ENCODE measurements at regions not wholly inside any gene's neighbourhood (a gene's known extent, or its start where the extent isn't known, plus 50 kb on each side); places are given as distances from the start of the nearest gene placed in this dataset.

DNA sequence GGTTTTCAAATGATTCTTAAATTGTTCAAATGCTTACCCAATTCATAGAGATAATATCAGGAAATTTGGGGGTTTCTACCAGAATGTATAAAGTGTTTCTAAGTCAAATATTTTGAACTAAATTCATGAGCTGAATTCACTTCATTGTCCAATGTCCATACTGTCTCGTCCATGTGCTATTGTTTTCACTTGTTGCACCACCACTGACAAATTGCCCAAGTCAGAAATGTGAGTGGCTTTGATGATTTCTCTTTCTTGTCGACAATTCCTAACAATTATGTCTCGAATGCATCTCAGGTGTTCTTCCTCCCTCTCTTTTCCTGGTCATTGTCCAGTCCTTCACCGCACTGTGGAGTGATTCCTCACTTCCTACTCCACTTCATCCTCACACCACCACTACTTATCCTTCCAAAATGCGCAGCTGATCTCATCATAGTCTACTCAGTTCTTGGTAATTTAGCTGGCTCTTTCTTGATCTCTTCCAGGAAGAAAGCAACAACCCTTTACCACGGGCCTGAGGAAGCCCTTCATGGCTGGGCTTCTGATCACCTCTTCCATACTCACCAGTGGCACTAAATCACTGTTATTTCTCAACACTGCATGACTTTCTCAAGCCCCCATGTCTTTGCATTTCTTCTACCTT is 161.1 kb downstream of the FOXA2 start:
- WGBS (ENCODE audit: insufficient coverage): 91% methylated on average over 6 of the region's 6 CpGs
- intact Hi-C loops (cut with micrococcal nuclease): no loop called here
- Mint-ChIP-seq H3K4me1 (no peaks in the 10 kb centered on the region), H3K4me3 (no peak overlapping the region), H3K27ac (no peak overlapping the region), H3K27me3 (ENCODE audit: low read depth in 3 of 3) (peaks cover 1 to 4% (median 3%) of the 10 kb centered on the region in 3 donors), H3K36me3 (no peaks in the 10 kb centered on the region), H3K9me3 (peaks cover 0 to 5% (median 2%) of the 10 kb centered on the region in 7 donors)
- Histone ChIP-seq H3K9ac (ENCODE audit: insufficient read depth, low read length, poor library complexity, severe bottlenecking) (no peak overlapping the region), H3K27ac (ENCODE audit: low read depth in 1 of 2, low read length in 2 of 2) (no peak overlapping the region), H3K4me2 (replicated peaks; ENCODE audit: extremely low read depth, low read length, poor library complexity, severe bottlenecking) (no peak overlapping the region), H3K79me2 (ENCODE audit: insufficient read depth, low read length) (no peaks in the 10 kb centered on the region), H3K9me3 (replicated peaks in 1 of 2; ENCODE audit: control insufficient read depth in 1 of 2, insufficient read depth in 1 of 2, low read length in 2 of 2) (no peaks in the 10 kb centered on the region), H4K20me1 (ENCODE audit: insufficient read depth, low read length) (no peaks in the 10 kb centered on the region), H2AFZ (ENCODE audit: insufficient read depth, low read depth, low read length, poor library complexity, severe bottlenecking) (no peak overlapping the region), H3K27me3 (ENCODE audit: control insufficient read depth in 2 of 2, insufficient read depth in 2 of 2, low read length in 2 of 2) (no peaks in the 10 kb centered on the region), H3K4me3 (replicated peaks in 1 of 3; ENCODE audit: low read depth in 2 of 3, low read length in 3 of 3) (no peak overlapping the region), H3K4me1 (ENCODE audit: control insufficient read depth in 1 of 2, insufficient read depth in 2 of 2, low read length in 2 of 2) (no peaks in the 10 kb centered on the region), H3K36me3 (replicated peaks in 1 of 2; ENCODE audit: control insufficient read depth in 1 of 2, insufficient read depth in 2 of 2, low read length in 2 of 2) (no peaks in the 10 kb centered on the region)
- no peak for DNase-seq
- TF ChIP-seq, protein P1, sequence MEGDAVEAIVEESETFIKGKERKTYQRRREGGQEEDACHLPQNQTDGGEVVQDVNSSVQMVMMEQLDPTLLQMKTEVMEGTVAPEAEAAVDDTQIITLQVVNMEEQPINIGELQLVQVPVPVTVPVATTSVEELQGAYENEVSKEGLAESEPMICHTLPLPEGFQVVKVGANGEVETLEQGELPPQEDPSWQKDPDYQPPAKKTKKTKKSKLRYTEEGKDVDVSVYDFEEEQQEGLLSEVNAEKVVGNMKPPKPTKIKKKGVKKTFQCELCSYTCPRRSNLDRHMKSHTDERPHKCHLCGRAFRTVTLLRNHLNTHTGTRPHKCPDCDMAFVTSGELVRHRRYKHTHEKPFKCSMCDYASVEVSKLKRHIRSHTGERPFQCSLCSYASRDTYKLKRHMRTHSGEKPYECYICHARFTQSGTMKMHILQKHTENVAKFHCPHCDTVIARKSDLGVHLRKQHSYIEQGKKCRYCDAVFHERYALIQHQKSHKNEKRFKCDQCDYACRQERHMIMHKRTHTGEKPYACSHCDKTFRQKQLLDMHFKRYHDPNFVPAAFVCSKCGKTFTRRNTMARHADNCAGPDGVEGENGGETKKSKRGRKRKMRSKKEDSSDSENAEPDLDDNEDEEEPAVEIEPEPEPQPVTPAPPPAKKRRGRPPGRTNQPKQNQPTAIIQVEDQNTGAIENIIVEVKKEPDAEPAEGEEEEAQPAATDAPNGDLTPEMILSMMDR (IDR thresholded peaks at IDR 0.05): no peak

DNA sequence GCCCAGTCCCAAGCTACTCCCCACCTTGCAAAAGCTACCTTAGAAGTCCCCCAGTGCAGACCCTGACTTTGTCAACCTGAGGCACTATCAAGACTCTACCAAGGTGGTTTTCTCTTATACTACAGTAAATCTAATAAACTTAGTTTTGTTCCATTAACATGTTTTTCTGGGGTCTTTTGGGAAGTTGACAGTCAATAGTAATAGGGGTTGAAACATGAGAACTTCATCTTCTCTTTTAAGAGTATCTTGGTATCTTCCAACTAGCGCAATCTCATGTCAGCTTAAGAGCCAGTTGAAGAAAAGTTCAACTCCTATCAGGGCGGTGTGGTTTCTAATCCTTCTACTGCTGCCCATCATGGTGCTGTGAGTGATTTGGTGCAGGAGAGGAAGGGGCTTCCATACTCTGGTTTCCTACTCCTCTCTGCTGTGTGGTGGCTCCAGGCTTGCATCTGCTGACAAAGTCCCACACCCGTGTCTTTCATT is 164.2 kb downstream of the FOXA2 start:
- TF ChIP-seq, protein P1 (IDR thresholded peaks at IDR 0.05): no peak
- H3K9ac ChIP-seq (ENCODE audit: insufficient read depth, low read length, poor library complexity, severe bottlenecking): no peak overlapping the region
- no peak overlapping the region for H3K4me3 ChIP-seq (replicated peaks in 1 of 3; ENCODE audit: low read depth in 2 of 3, low read length in 3 of 3)
- H3K9me3 Mint-ChIP-seq: peaks cover 0 to 5% (median 2%) of the 10 kb centered on the region in 7 donors
- 100% methylated on average over 2 of the region's 3 CpGs for WGBS (ENCODE audit: insufficient coverage)
- H3K36me3 Mint-ChIP-seq: no peaks in the 10 kb centered on the region
- no peak overlapping the region for H2AFZ ChIP-seq (ENCODE audit: insufficient read depth, low read depth, low read length, poor library complexity, severe bottlenecking)
- no peaks in the 10 kb centered on the region for H4K20me1 ChIP-seq (ENCODE audit: insufficient read depth, low read length)
- H3K27me3 ChIP-seq (ENCODE audit: control insufficient read depth in 2 of 2, insufficient read depth in 2 of 2, low read length in 2 of 2): no peaks in the 10 kb centered on the region
- H3K27me3 Mint-ChIP-seq (ENCODE audit: low read depth in 3 of 3): peaks cover 1 to 8% (median 2%) of the 10 kb centered on the region in 3 donors
- H3K4me3 Mint-ChIP-seq: no peak overlapping the region
- no peaks in the 10 kb centered on the region for H3K4me1 ChIP-seq (ENCODE audit: control insufficient read depth in 1 of 2, insufficient read depth in 2 of 2, low read length in 2 of 2)
- H3K4me1 Mint-ChIP-seq: no peaks in the 10 kb centered on the region
- no peaks in the 10 kb centered on the region for H3K79me2 ChIP-seq (ENCODE audit: insufficient read depth, low read length)
- no peaks in the 10 kb centered on the region for H3K36me3 ChIP-seq (replicated peaks in 1 of 2; ENCODE audit: control insufficient read depth in 1 of 2, insufficient read depth in 2 of 2, low read length in 2 of 2)
- no peak overlapping the region for H3K27ac ChIP-seq (ENCODE audit: low read depth in 1 of 2, low read length in 2 of 2)
- no peak overlapping the region for H3K27ac Mint-ChIP-seq
- H3K9me3 ChIP-seq (replicated peaks in 1 of 2; ENCODE audit: control insufficient read depth in 1 of 2, insufficient read depth in 1 of 2, low read length in 2 of 2): no peaks in the 10 kb centered on the region
- H3K4me2 ChIP-seq (replicated peaks; ENCODE audit: extremely low read depth, low read length, poor library complexity, severe bottlenecking): no peak overlapping the region
- DNase-seq: no peak
- intact Hi-C loops (cut with micrococcal nuclease): no loop called here

Data from CD14-positive monocyte (primary cell).